ENCODE measurements at regions not wholly inside any gene's neighbourhood (a gene's known extent, or its start where the extent isn't known, plus 50 kb on each side); places are given as distances from the start of the nearest gene placed in this dataset.

DNA sequence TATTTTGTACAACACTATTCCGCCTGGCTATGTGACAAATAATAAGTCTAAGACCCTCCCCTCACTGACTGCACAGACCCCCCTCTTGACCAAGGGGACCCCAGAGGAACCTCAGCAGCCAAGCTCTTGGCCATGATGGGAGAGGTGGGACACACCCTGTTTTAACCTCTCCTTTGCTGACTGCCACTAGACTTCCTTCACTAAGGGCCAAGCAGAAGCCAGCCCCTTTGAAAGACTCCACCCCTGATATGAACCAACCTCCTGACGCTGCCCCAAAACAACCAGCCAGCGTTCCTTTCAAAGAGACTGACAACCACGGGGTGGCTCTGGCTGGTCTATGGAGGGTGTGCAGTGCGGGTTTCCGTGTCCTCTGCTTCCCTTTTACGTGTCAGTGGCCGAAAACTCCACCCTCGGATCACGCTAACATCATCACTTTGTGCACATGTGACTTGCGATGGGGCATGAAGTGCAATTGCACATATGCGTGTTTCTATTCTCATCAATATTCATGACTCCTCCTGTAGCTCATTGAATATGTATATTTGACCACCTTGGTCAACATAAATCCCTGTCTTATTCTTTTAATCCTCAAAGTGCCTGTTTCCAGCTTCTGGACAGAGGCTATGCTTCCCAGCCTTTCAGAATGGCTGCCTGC, 643.9 kb downstream of the TBC1D22A start:
- no peak for TF ChIP-seq EZH2phosphoT487 (IDR thresholded peaks at IDR 0.05; ENCODE audit: borderline replicate concordance)
- TF ChIP-seq FOSL1 (IDR thresholded peaks at IDR 0.05; ENCODE audit: low read depth): no peak
- no peak for TF ChIP-seq JUND (IDR thresholded peaks at IDR 0.05)
- TF ChIP-seq POLR2A (IDR thresholded peaks at IDR 0.05; ENCODE audit: borderline replicate concordance, extremely low read depth, insufficient read depth, insufficient read length): no peak
- no peak for TF ChIP-seq ZNF274 (IDR thresholded peaks at IDR 0.05; ENCODE audit: low read depth, low read length)
- no peak for TF ChIP-seq MAX (IDR thresholded peaks at IDR 0.05)
- no peak for TF ChIP-seq CEBPB (IDR thresholded peaks at IDR 0.05; ENCODE audit: low read depth)
- TF ChIP-seq, protein P1, sequence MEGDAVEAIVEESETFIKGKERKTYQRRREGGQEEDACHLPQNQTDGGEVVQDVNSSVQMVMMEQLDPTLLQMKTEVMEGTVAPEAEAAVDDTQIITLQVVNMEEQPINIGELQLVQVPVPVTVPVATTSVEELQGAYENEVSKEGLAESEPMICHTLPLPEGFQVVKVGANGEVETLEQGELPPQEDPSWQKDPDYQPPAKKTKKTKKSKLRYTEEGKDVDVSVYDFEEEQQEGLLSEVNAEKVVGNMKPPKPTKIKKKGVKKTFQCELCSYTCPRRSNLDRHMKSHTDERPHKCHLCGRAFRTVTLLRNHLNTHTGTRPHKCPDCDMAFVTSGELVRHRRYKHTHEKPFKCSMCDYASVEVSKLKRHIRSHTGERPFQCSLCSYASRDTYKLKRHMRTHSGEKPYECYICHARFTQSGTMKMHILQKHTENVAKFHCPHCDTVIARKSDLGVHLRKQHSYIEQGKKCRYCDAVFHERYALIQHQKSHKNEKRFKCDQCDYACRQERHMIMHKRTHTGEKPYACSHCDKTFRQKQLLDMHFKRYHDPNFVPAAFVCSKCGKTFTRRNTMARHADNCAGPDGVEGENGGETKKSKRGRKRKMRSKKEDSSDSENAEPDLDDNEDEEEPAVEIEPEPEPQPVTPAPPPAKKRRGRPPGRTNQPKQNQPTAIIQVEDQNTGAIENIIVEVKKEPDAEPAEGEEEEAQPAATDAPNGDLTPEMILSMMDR (IDR thresholded peaks at IDR 0.05 in 2 of 3, conservative IDR thresholded peaks at IDR 0.05 in 1 of 3; ENCODE audit: borderline replicate concordance in 1 of 3, insufficient read depth in 1 of 3, low read depth in 2 of 3, low read length in 2 of 3): no peak
- TF ChIP-seq EZH2 (IDR thresholded peaks at IDR 0.05): no peak
- no peak for TF ChIP-seq SRF (IDR thresholded peaks at IDR 0.05; ENCODE audit: low read depth)
